HG03565 (cell line): ENCODE measurements at regions not wholly inside any gene's neighbourhood (a gene's known extent, or its start where the extent isn't known, plus 50 kb on each side); places are given as distances from the start of the nearest gene placed in this dataset.
"Not testable (repeated sequence)": the region's sequence is repeated elsewhere in the genome, so short reads cannot be mapped to it uniquely, and the experiment has no call there.

ENCODE experiments used
- ATAC-seq: cut with Tn5 transposase; IDR thresholded peaks from one replicate; pipeline ENCODE4 v1.9.1; 2021; ENCODE audit warnings: mild to moderate bottlenecking, moderate library complexity; ENCODE audit not compliant: unreplicated experiment

- not testable (repeated sequence) for ATAC-seq
These were observed 127.0 kb upstream of the NBPF11 start for GRCh38 chr1:148279002-148279542.

- ATAC-seq: not testable (repeated sequence)
These were observed 125.8 kb upstream of the NBPF11 start for GRCh38 chr1:148277865-148278279.

- ATAC-seq: not testable (repeated sequence)
These were observed 115.0 kb upstream of the NBPF11 start for GRCh38 chr1:148267066-148267465.

- no peak for ATAC-seq
These were observed 112.5 kb upstream of the NBPF11 start for GRCh38 chr1:148264374-148265276.

- ATAC-seq: no peak
These were observed 111.8 kb upstream of the NBPF11 start for GRCh38 chr1:148263906-148264255.

- ATAC-seq: peak; percentile 65
These were observed 111.2 kb upstream of the NBPF11 start for GRCh38 chr1:148263128-148263905.

GRCh38 chr1:148261684-148262083 lies 109.6 kb upstream of the NBPF11 start:
- not testable (repeated sequence) for ATAC-seq

GRCh38 chr1:148257886-148258285 lies 105.8 kb upstream of the NBPF11 start:
- not testable (repeated sequence) for ATAC-seq

GRCh38 chr1:148254611-148255429 lies 102.7 kb upstream of the NBPF11 start:
- ATAC-seq: not testable (repeated sequence)

GRCh38 chr1:148253808-148254207 lies 101.7 kb upstream of the NBPF11 start:
- ATAC-seq: not testable (repeated sequence)

GRCh38 chr1:148248798-148249197 lies 96.7 kb upstream of the NBPF11 start:
- ATAC-seq: not testable (repeated sequence)

- not testable (repeated sequence) for ATAC-seq
These were observed 94.3 kb upstream of the NBPF11 start for GRCh38 chr1:148246258-148246861.

- not testable (repeated sequence) for ATAC-seq
These were observed 93.8 kb upstream of the NBPF11 start for GRCh38 chr1:148245843-148246242.

- not testable (repeated sequence) for ATAC-seq
These were observed 93.4 kb upstream of the NBPF11 start for GRCh38 chr1:148245443-148245842.

GRCh38 chr1:148233250-148233649 lies 81.2 kb upstream of the NBPF11 start:
- not testable (repeated sequence) for ATAC-seq

GRCh38 chr1:148228846-148229245 lies 76.8 kb upstream of the NBPF11 start:
- ATAC-seq: not testable (repeated sequence)

GRCh38 chr1:148222399-148223159 lies 70.5 kb upstream of the NBPF11 start:
- not testable (repeated sequence) for ATAC-seq

- not testable (repeated sequence) for ATAC-seq
These were observed 69.5 kb upstream of the NBPF11 start for GRCh38 chr1:148221593-148221992.

- ATAC-seq: not testable (repeated sequence)
These were observed 67.1 kb upstream of the NBPF11 start for GRCh38 chr1:148219229-148219628.
